ENCODE measurements at regions not wholly inside any gene's neighbourhood (a gene's known extent, or its start where the extent isn't known, plus 50 kb on each side); places are given as distances from the start of the nearest gene placed in this dataset.

GRCh38 chr22:48677621-48678020 lies 1150.1 kb downstream of the BRD1 start:
- ATAC-seq (ENCODE audit: insufficient number of reproducible peaks, low FRiP score, low read depth): no peak
- H3K4me3 ChIP-seq: no peak overlapping the region
- no peaks in the 10 kb centered on the region for H3K4me1 ChIP-seq (ENCODE audit: control insufficient read depth in 1 of 2, low read depth in 2 of 2)
- no peak overlapping the region for H3K27ac ChIP-seq
- no peaks in the 10 kb centered on the region for H3K36me3 ChIP-seq
- H3K9me3 ChIP-seq: no peaks in the 10 kb centered on the region
- no peaks in the 10 kb centered on the region for H3K27me3 ChIP-seq (replicated peaks; ENCODE audit: insufficient read depth)
- TF ChIP-seq CTCF (IDR thresholded peaks at IDR 0.05): no peak
- no peak for DNase-seq (ENCODE audit: low spot score)

GRCh38 chr22:48677168-48677520 lies 1150.5 kb downstream of the BRD1 start:
- peaks cover 2% of the 10 kb centered on the region for H3K9me3 ChIP-seq
- TF ChIP-seq CTCF (IDR thresholded peaks at IDR 0.05): no peak
- H3K36me3 ChIP-seq: no peaks in the 10 kb centered on the region
- no peaks in the 10 kb centered on the region for H3K4me1 ChIP-seq (ENCODE audit: control insufficient read depth in 1 of 2, low read depth in 2 of 2)
- no peaks in the 10 kb centered on the region for H3K27me3 ChIP-seq (replicated peaks; ENCODE audit: insufficient read depth)
- no peak overlapping the region for H3K4me3 ChIP-seq
- ATAC-seq (ENCODE audit: insufficient number of reproducible peaks, low FRiP score, low read depth) (no peak), DNase-seq (ENCODE audit: low spot score) (no peak)
- no peak overlapping the region for H3K27ac ChIP-seq

- H3K4me3 ChIP-seq: no peak overlapping the region
- H3K9me3 ChIP-seq: peaks cover 8% of the 10 kb centered on the region
- no peak for TF ChIP-seq CTCF (IDR thresholded peaks at IDR 0.05)
- H3K36me3 ChIP-seq: no peaks in the 10 kb centered on the region
- DNase-seq (ENCODE audit: low spot score): no peak
- ATAC-seq (ENCODE audit: insufficient number of reproducible peaks, low FRiP score, low read depth): no peak
- no peaks in the 10 kb centered on the region for H3K4me1 ChIP-seq (ENCODE audit: control insufficient read depth in 1 of 2, low read depth in 2 of 2)
- H3K27me3 ChIP-seq (replicated peaks; ENCODE audit: insufficient read depth): no peaks in the 10 kb centered on the region
- H3K27ac ChIP-seq: no peak overlapping the region
These were observed 1151.2 kb downstream of the BRD1 start for GRCh38 chr22:48676266-48677167.

GRCh38 chr22:48675830-48676145 lies 1151.9 kb downstream of the BRD1 start:
- no peaks in the 10 kb centered on the region for H3K36me3 ChIP-seq
- no peak overlapping the region for H3K27ac ChIP-seq
- no peaks in the 10 kb centered on the region for H3K27me3 ChIP-seq (replicated peaks; ENCODE audit: insufficient read depth)
- DNase-seq (ENCODE audit: low spot score): no peak
- ATAC-seq (ENCODE audit: insufficient number of reproducible peaks, low FRiP score, low read depth): no peak
- no peak for TF ChIP-seq CTCF (IDR thresholded peaks at IDR 0.05)
- H3K9me3 ChIP-seq: peaks cover 8% of the 10 kb centered on the region
- H3K4me3 ChIP-seq: no peak overlapping the region
- H3K4me1 ChIP-seq (ENCODE audit: control insufficient read depth in 1 of 2, low read depth in 2 of 2): no peaks in the 10 kb centered on the region

- no peak for TF ChIP-seq CTCF (IDR thresholded peaks at IDR 0.05)
These were observed 1152.4 kb downstream of the BRD1 start for GRCh38 chr22:48675141-48675829.

More at GRCh38 chr22:48675141-48675829, 1152.4 kb downstream of the BRD1 start:
- DNase-seq (ENCODE audit: low spot score): no peak
- ATAC-seq (ENCODE audit: insufficient number of reproducible peaks, low FRiP score, low read depth): no peak
- H3K27ac ChIP-seq: no peak overlapping the region
- no peaks in the 10 kb centered on the region for H3K27me3 ChIP-seq (replicated peaks; ENCODE audit: insufficient read depth)
- H3K4me3 ChIP-seq: no peak overlapping the region
- H3K9me3 ChIP-seq: peaks cover 8% of the 10 kb centered on the region
- no peaks in the 10 kb centered on the region for H3K36me3 ChIP-seq
- no peaks in the 10 kb centered on the region for H3K4me1 ChIP-seq (ENCODE audit: control insufficient read depth in 1 of 2, low read depth in 2 of 2)
